Rectal smooth muscle tissue (tissue), 1 donor: ENCODE measurements at regions not wholly inside any gene's neighbourhood (a gene's known extent, or its start where the extent isn't known, plus 50 kb on each side); places are given as distances from the start of the nearest gene placed in this dataset.

Experiments
- H3K27ac ChIP-seq: one replicate; pipeline ENCODE4 v1.7.0; 2013; ENCODE audit warnings: low read depth, low read length, inconsistent platforms
- H3K27me3 ChIP-seq: one replicate; pipeline ENCODE4 v1.7.0; 2013; ENCODE audit warnings: low read length; ENCODE audit not compliant: control insufficient read depth, insufficient read depth
- H3K36me3 ChIP-seq: one replicate; pipeline ENCODE4 v1.7.0; 2013; ENCODE audit warnings: low read length; ENCODE audit not compliant: control insufficient read depth, insufficient read depth
- H3K4me1 ChIP-seq: one replicate; pipeline ENCODE4 v1.7.0; 2013; ENCODE audit warnings: low read length; ENCODE audit not compliant: control insufficient read depth, insufficient read depth
- H3K4me3 ChIP-seq: one replicate; pipeline ENCODE4 v1.7.0; 2013; ENCODE audit warnings: low read length
- H3K9ac ChIP-seq: one replicate; pipeline ENCODE4 v1.7.0; 2013; ENCODE audit warnings: low read length

DNA sequence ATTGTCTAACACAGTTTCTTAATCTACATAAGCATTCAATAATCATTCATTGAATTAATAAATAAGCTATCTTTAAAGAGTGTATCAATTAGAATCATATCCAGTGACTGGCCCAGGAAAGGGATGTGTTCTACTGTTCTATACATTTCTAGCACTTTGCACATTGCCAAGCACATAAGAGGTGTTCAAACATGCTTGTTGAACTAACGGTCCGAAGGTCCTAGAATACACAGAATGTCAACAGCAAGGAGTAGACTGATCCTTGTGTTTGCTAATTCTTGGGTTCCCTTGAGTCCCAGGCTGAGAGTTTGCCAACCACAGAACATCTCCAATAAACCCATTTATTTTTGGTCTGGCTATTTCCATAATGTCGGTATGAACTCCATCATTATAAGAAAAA, 331.7 kb upstream of the DCC start:
- Histone ChIP-seq H3K4me1 (no peaks in the 10 kb centered on the region), H3K4me3 (no peak overlapping the region), H3K27ac (no peak overlapping the region), H3K36me3 (no peaks in the 10 kb centered on the region), H3K27me3 (no peaks in the 10 kb centered on the region), H3K9ac (no peak overlapping the region)

- Histone ChIP-seq H3K4me1 (no peaks in the 10 kb centered on the region), H3K9ac (no peak overlapping the region), H3K4me3 (no peak overlapping the region), H3K27ac (no peak overlapping the region), H3K27me3 (no peaks in the 10 kb centered on the region), H3K36me3 (no peaks in the 10 kb centered on the region)
These were observed 331.3 kb upstream of the DCC start for GRCh38 chr18:52008736-52009135.

DNA sequence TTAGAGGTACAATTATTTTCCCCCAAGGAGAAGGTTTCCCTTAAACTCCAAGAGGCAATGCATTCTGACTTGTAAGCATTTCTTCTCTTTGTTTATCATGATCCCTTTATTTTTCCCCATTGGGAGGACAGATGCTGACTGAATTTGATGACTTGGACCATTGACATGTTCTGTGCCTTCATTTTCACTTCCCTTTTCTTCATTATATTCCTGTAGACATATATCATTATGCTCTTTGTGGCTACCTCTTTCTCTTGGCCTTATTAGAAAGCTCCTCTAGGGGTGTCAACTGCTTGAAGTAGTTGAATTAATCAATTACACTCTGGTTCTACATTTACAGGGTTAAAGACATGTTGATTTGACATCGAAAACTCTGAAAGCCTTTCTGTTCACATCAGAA, 330.0 kb upstream of the DCC start:
- Histone ChIP-seq H3K27ac (no peak overlapping the region), H3K4me1 (no peaks in the 10 kb centered on the region), H3K4me3 (no peak overlapping the region), H3K36me3 (no peaks in the 10 kb centered on the region), H3K27me3 (no peaks in the 10 kb centered on the region), H3K9ac (no peak overlapping the region)

DNA sequence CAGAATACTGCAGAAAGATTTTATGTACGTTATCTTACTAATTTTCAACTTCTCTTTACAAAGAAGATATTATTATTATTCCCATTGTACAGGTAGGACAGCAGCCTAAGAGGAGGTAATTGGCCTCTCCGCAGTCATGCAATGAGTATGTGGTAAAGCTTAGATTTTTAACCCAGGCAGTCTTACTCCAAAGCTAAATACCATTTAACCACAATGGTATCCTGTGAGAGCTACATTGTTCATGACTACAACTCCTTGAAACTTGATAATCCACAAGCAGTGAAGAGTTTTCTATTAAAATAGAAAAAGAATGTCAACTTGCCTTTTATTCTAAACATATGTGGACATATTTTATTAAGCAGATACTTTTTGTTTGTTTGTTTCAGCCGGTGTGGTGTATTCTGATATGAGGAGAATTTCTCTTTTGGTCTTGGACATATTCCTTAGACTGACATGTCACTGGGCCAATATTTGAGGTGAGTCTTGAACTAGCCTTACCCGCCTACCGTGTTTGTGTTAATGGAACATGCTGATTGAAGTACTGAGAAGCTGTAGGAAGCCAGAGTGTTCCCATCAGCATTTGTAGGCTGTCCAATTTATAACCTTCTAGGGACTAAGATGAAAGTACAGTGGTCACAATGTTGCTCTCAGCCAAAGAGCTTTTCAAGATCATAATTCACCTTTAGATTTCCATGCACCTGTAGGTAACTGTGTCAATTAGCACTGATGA, 293.9 kb upstream of the DCC start:
- H3K27ac ChIP-seq: no peak overlapping the region
- no peaks in the 10 kb centered on the region for H3K4me1 ChIP-seq
- no peaks in the 10 kb centered on the region for H3K36me3 ChIP-seq
- H3K9ac ChIP-seq: no peak overlapping the region
- no peak overlapping the region for H3K4me3 ChIP-seq
- no peaks in the 10 kb centered on the region for H3K27me3 ChIP-seq

- Histone ChIP-seq H3K4me3 (no peak overlapping the region), H3K27me3 (no peaks in the 10 kb centered on the region), H3K9ac (no peak overlapping the region), H3K27ac (no peak overlapping the region), H3K4me1 (no peaks in the 10 kb centered on the region), H3K36me3 (no peaks in the 10 kb centered on the region)
These were observed 293.2 kb upstream of the DCC start for GRCh38 chr18:52046842-52047241.

DNA sequence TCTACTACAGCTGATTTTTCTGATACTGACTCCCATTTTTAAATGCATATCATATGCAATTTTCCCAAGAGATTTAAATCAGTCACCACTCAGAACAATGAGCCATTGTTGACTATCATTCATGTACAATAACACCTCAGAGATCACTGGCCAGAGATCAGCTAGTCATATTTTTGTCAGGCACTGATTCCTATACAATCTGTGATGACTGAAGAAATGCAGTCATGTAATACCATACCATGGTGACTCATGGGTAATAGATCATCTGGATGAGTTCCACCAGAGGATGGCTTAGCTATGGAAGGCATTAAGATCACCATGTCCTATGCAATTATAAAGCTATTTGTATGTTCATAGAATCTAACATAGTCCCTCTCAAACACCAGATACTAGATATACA, 285.7 kb upstream of the DCC start:
- H3K27ac ChIP-seq: no peak overlapping the region
- no peaks in the 10 kb centered on the region for H3K36me3 ChIP-seq
- H3K4me1 ChIP-seq: no peaks in the 10 kb centered on the region
- H3K4me3 ChIP-seq: no peak overlapping the region
- H3K27me3 ChIP-seq: no peaks in the 10 kb centered on the region
- no peak overlapping the region for H3K9ac ChIP-seq

DNA sequence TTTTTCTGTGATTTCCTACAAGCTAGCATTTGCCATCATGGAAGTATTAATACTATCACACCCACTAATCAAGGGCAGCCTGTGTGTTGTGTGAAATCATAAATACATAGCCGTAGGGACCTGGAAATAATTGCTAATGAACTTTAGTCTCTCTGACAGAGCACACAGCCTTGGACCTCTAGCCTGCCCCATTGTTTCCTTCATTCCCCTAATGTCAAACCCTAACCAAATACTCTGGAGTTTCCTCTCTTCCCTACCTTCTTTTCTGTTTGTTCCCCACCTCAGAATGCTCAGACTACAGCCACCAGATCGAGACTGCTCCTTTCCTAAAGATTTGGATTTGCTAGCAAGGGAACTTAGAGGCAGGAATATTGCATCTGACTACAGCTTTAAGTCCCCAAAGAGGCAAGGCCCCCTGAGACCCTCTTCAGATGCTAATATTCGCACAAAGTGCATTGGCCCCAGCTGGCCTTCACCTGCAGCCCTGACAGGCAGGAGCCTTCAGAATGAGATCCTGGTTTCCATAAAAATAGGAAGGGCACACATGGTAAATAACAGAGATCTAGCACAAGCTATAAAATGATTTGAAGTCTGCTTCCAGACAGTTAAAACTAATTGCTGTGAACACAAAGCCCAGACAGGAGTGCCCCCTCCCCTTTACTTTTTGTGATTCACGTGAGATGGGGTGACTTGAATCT, 279.2 kb upstream of the DCC start:
- H3K9ac ChIP-seq: no peak overlapping the region
- no peak overlapping the region for H3K27ac ChIP-seq
- H3K27me3 ChIP-seq: no peaks in the 10 kb centered on the region
- no peaks in the 10 kb centered on the region for H3K4me1 ChIP-seq
- H3K36me3 ChIP-seq: no peaks in the 10 kb centered on the region
- H3K4me3 ChIP-seq: no peak overlapping the region

- H3K4me3 ChIP-seq: no peak overlapping the region
- H3K27me3 ChIP-seq: no peaks in the 10 kb centered on the region
- no peaks in the 10 kb centered on the region for H3K36me3 ChIP-seq
- H3K9ac ChIP-seq: no peak overlapping the region
- no peak overlapping the region for H3K27ac ChIP-seq
- H3K4me1 ChIP-seq: no peaks in the 10 kb centered on the region
These were observed 276.1 kb upstream of the DCC start for GRCh38 chr18:52063923-52064322.

GRCh38 chr18:52069201-52069600, 270.8 kb upstream of the DCC start:
- Histone ChIP-seq H3K27me3 (no peaks in the 10 kb centered on the region), H3K27ac (no peak overlapping the region), H3K4me3 (no peak overlapping the region), H3K36me3 (no peaks in the 10 kb centered on the region), H3K9ac (no peak overlapping the region), H3K4me1 (no peaks in the 10 kb centered on the region)

- Histone ChIP-seq H3K27ac (no peak overlapping the region), H3K36me3 (no peaks in the 10 kb centered on the region), H3K4me1 (no peaks in the 10 kb centered on the region), H3K27me3 (no peaks in the 10 kb centered on the region), H3K9ac (no peak overlapping the region), H3K4me3 (no peak overlapping the region)
These were observed 269.7 kb upstream of the DCC start for GRCh38 chr18:52070291-52070756.

DNA sequence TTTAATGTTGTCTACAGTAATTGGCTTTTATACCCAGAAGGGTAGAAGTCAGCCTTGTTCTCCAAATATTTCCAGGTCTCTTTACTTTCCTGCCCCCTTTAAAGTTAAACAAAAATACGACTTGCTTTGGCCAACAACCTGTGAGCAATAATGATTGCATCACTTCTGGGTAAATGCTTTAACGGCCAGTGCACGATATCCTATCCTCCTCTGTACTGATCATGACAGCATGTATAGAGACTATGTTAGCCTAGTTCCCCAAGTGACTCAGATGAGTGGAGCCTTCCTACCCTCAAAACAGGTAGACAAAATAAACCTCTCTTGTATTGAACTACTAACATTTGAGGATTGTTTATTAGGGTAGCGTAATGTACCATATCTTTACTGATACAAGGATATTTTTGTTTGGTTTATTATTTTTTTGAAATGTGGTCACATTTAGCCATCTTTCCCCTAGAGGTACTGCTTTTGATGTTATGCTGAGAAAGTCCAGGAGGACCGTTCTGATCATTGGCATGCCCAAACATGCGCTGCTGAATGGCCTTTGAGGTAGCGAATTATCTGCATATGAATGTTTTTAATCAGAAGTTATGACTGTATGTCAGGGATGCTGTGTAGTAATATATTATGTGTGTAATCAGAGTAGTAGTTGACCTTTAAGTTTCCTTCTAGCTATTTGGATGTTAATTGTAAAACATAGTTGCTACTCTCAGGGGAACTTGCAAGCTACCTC, 262.6 kb upstream of the DCC start:
- H3K27ac ChIP-seq: no peak overlapping the region
- H3K4me3 ChIP-seq: no peak overlapping the region
- H3K4me1 ChIP-seq: no peaks in the 10 kb centered on the region
- H3K9ac ChIP-seq: no peak overlapping the region
- no peaks in the 10 kb centered on the region for H3K36me3 ChIP-seq
- no peaks in the 10 kb centered on the region for H3K27me3 ChIP-seq

DNA sequence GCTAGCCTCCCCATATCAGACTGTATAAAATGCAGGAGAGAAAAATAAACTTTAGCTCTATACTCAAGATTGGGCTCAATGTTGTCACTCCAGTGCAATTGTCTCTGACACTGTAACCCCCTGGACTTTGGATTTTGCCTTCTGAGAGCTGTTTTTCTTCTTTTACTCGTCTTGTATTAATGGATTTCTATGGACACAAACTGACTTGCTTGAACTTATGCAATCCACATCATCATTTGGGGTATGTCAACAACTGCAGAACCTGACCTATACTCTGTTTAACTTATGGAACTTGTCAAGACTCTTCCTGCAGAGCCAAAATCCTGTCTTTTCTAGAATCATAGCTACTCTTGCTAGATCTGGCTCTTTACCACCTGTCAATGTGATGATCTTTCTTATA, 257.8 kb upstream of the DCC start:
- no peaks in the 10 kb centered on the region for H3K4me1 ChIP-seq
- H3K4me3 ChIP-seq: no peak overlapping the region
- no peaks in the 10 kb centered on the region for H3K36me3 ChIP-seq
- H3K27me3 ChIP-seq: no peaks in the 10 kb centered on the region
- H3K27ac ChIP-seq: no peak overlapping the region
- no peak overlapping the region for H3K9ac ChIP-seq
